ENCODE measurements at regions not wholly inside any gene's neighbourhood (a gene's known extent, or its start where the extent isn't known, plus 50 kb on each side); places are given as distances from the start of the nearest gene placed in this dataset.

GRCh38 chr7:46191296-46191695, 270.2 kb upstream of the IGFBP3 start:
- no peak for DNase-seq (ENCODE audit: unreplicated experiment)
- Mint-ChIP-seq H3K27ac (ENCODE audit: low read depth, unreplicated experiment) (no peak overlapping the region), H3K9me3 (ENCODE audit: unreplicated experiment) (no peaks in the 10 kb centered on the region), H3K4me1 (ENCODE audit: insufficient read depth, unreplicated experiment) (no peaks in the 10 kb centered on the region), H3K27me3 (ENCODE audit: insufficient read depth, unreplicated experiment) (no peaks in the 10 kb centered on the region), H3K4me3 (ENCODE audit: unreplicated experiment) (no peak overlapping the region), H3K36me3 (ENCODE audit: insufficient read depth, unreplicated experiment) (no peaks in the 10 kb centered on the region)
- TF ChIP-seq, protein P1, sequence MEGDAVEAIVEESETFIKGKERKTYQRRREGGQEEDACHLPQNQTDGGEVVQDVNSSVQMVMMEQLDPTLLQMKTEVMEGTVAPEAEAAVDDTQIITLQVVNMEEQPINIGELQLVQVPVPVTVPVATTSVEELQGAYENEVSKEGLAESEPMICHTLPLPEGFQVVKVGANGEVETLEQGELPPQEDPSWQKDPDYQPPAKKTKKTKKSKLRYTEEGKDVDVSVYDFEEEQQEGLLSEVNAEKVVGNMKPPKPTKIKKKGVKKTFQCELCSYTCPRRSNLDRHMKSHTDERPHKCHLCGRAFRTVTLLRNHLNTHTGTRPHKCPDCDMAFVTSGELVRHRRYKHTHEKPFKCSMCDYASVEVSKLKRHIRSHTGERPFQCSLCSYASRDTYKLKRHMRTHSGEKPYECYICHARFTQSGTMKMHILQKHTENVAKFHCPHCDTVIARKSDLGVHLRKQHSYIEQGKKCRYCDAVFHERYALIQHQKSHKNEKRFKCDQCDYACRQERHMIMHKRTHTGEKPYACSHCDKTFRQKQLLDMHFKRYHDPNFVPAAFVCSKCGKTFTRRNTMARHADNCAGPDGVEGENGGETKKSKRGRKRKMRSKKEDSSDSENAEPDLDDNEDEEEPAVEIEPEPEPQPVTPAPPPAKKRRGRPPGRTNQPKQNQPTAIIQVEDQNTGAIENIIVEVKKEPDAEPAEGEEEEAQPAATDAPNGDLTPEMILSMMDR (IDR thresholded peaks at IDR 0.05; ENCODE audit: unreplicated experiment) = no peak
- no TSS peak for BruUV-seq (replicated peaks)
- POLR2A ChIA-PET = no interaction called here
- intact Hi-C loops (cut with micrococcal nuclease) = no loop called here
- CTCF ChIA-PET = no interaction called here

DNA sequence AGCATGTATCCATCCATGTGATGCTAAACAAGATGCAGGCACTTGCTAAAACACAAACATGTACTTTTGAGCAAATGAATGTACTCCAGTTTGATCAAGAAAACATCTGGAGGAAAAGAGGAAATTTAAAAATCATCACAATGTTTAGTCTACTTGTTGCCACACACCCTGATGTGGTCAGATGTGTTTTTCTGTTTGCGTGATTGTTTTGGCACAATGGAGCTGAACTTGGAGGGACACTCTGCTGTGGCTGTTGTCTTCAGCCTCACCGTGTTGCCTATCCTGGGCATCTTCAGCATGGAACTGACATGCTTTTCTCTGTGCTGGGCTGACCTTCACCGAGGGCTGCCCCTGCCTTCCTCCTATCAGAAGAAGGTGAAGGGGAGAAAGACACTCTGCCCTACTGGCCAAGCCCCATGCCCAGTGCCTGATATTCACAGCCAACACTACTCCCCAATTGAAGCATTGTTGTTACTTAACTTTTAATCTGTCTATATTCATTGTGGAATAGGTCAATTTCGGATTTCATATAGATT, 268.3 kb upstream of the IGFBP3 start:
- H3K4me3 Mint-ChIP-seq (ENCODE audit: unreplicated experiment) = no peak overlapping the region
- H3K27me3 Mint-ChIP-seq (ENCODE audit: insufficient read depth, unreplicated experiment) = no peaks in the 10 kb centered on the region
- H3K9me3 Mint-ChIP-seq (ENCODE audit: unreplicated experiment) = no peaks in the 10 kb centered on the region
- no peak for DNase-seq (ENCODE audit: unreplicated experiment)
- H3K36me3 Mint-ChIP-seq (ENCODE audit: insufficient read depth, unreplicated experiment) = no peaks in the 10 kb centered on the region
- ChIA-PET CTCF (no interaction called here), POLR2A (no interaction called here)
- no peak overlapping the region for H3K27ac Mint-ChIP-seq (ENCODE audit: low read depth, unreplicated experiment)
- TF ChIP-seq, protein P1 (IDR thresholded peaks at IDR 0.05; ENCODE audit: unreplicated experiment) = no peak
- BruUV-seq (replicated peaks) = no TSS peak
- intact Hi-C loops (cut with micrococcal nuclease) = no loop called here
- no peaks in the 10 kb centered on the region for H3K4me1 Mint-ChIP-seq (ENCODE audit: insufficient read depth, unreplicated experiment)

DNA sequence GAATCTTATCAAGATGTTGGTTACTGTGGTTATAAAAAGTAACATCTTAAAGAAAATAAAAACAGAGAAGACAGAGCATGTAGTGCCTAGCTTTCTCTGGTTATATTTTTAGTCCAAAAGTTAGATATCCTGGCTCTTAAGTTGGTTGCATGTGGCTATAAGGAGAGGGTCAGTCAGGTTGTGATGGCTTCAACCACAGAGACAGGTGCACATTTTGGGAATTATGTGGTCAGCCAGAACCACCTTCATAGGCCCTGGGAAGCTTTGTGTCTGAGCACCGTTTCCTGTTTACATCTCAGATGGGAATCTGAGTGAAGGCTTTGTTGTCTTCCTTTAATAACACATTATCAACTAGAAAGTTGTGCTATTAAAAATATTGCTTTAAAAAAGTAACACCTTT, 265.1 kb upstream of the IGFBP3 start:
- Mint-ChIP-seq H3K27ac (ENCODE audit: low read depth, unreplicated experiment) (no peak overlapping the region), H3K4me1 (ENCODE audit: insufficient read depth, unreplicated experiment) (no peaks in the 10 kb centered on the region)

GRCh38 chr7:46179061-46179610, 258.1 kb upstream of the IGFBP3 start:
- Mint-ChIP-seq H3K4me1 (ENCODE audit: insufficient read depth, unreplicated experiment) (peaks cover 8% of the 10 kb centered on the region), H3K36me3 (ENCODE audit: insufficient read depth, unreplicated experiment) (no peaks in the 10 kb centered on the region), H3K9me3 (ENCODE audit: unreplicated experiment) (peaks cover 9% of the 10 kb centered on the region), H3K27me3 (ENCODE audit: insufficient read depth, unreplicated experiment) (no peaks in the 10 kb centered on the region), H3K27ac (ENCODE audit: low read depth, unreplicated experiment) (peak overlapping the region; percentile 64), H3K4me3 (ENCODE audit: unreplicated experiment) (no peak overlapping the region)
- intact Hi-C loops (cut with micrococcal nuclease) = no loop called here
- DNase-seq (ENCODE audit: unreplicated experiment) = peak; percentile 25
- no TSS peak for BruUV-seq (replicated peaks)
- TF ChIP-seq, protein P1 (IDR thresholded peaks at IDR 0.05; ENCODE audit: unreplicated experiment) = no peak
- POLR2A ChIA-PET = interaction anchor here (1.5 kb wide), 1 partner anchor 10 kb away, joined by 6 read pairs; no protein-coding TSS in a partner anchor
- CTCF ChIA-PET = no interaction called here

More for the DNA sequence above, 265.1 kb upstream of the IGFBP3 start:
- H3K36me3 Mint-ChIP-seq (ENCODE audit: insufficient read depth, unreplicated experiment) = no peaks in the 10 kb centered on the region
- intact Hi-C loops (cut with micrococcal nuclease) = no loop called here
- DNase-seq (ENCODE audit: unreplicated experiment) = no peak
- H3K9me3 Mint-ChIP-seq (ENCODE audit: unreplicated experiment) = peaks cover 2% of the 10 kb centered on the region
- ChIA-PET POLR2A (no interaction called here), CTCF (interaction anchor here (0.8 to 1.0 kb wide), 2 partner anchors 18 to 26 kb away, joined by 3 to 4 read pairs; no protein-coding TSS in a partner anchor)
- no peaks in the 10 kb centered on the region for H3K27me3 Mint-ChIP-seq (ENCODE audit: insufficient read depth, unreplicated experiment)
- no peak overlapping the region for H3K4me3 Mint-ChIP-seq (ENCODE audit: unreplicated experiment)
- TF ChIP-seq, protein P1 (IDR thresholded peaks at IDR 0.05; ENCODE audit: unreplicated experiment) = no peak
- BruUV-seq (replicated peaks) = no TSS peak
